GM18511 (cell line): ENCODE measurements at regions not wholly inside any gene's neighbourhood (a gene's known extent, or its start where the extent isn't known, plus 50 kb on each side); places are given as distances from the start of the nearest gene placed in this dataset.
A peak's percentile ranks its signal among the peaks of the same experiment; 100 is the strongest.
"Not testable (repeated sequence)": the region's sequence is repeated elsewhere in the genome, so short reads cannot be mapped to it uniquely, and the experiment has no call there.

Source experiments
- ATAC-seq: cut with Tn5 transposase; IDR thresholded peaks from one replicate; pipeline ENCODE4 v1.9.1; 2021; ENCODE audit warnings: mild to moderate bottlenecking, moderate library complexity; ENCODE audit not compliant: unreplicated experiment

DNA sequence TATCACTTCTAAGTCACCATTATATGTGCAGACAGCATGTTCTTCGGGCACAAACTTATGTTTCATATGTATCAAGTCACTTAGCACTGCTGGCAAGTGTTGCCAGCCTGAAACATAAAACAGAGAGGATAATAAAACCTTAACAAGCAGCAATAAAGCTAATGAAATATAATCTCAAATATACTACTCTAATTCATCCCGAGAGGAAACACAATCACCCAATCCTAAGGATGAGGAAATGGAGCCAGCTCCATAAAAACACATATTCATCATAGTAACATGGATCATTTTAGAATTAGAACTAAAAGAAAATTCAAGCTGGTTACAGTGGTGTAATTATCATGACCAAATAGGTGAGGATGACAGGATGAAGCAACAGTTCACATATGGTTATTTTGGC, 1072.7 kb downstream of the EPHA3 start:
- ATAC-seq: no peak

DNA sequence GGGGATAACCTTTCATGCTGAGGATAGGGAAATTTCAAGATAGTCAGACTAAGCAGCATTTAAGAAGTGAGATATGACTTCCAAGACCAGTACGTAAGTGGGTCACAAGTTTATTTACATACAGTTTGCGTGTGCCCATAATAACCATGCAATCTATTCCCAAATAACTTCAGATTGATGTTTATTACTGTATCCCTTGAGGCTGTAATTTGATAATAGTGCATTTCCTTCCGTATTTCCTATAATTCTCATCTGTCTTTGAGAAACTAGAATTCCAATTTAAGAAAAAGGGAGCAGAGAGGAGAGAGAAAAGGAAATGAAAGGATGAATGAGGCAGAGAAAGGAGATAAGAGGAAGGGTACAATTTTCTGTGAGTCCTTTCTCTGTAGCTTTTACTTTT, 1073.1 kb downstream of the EPHA3 start:
- no peak for ATAC-seq

DNA sequence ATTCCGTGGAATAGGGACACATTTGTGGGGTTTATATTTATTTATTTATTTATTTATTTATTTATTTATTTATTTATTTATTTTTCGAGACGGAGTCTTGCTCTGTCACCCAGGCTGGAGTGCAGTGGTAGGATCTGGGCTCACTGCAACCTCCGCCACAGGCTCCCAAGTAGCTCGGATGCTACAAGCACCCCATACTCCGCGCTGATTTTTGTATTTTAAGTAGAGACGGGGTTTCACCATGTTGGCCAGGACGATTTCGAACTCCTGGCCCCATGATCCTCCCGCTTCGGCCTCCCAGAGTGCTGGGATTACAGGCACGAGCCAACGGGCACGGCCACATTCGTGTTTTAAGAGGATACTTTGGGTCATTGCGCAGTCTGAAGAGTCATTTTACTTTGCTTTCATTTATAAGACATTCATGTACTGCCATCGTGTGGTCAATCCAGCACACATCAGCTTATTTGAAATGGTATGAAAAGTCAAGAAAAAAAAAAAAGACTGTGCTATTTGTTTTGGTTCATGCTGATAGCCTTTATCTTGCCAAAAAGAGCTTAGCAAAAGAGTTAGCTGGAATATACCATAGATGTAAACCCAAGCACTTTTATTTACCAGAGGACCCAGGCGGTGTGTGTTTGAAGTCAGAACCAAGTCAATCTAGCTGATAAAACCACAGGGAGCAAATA, 1075.0 kb downstream of the EPHA3 start:
- ATAC-seq: peak; percentile 96

DNA sequence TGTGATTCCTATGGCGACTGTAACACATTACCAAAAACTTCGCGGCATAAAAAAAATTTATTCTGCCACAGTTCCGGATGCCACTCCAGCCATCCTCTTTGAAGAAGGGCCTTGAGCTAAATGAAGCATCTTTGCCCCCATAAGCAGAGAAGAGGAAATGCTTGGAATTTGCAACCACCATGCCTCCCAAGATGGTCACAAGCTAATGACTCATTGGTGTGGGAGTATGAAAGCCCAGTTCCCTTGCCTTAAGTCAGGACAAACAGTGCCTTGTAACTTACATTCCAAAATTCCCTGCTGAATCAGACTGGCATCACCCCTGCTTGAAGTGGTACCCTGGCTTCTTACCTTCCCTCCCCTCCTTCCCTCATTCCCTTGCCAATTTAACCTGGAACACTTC, 1077.4 kb downstream of the EPHA3 start:
- ATAC-seq: no peak

DNA sequence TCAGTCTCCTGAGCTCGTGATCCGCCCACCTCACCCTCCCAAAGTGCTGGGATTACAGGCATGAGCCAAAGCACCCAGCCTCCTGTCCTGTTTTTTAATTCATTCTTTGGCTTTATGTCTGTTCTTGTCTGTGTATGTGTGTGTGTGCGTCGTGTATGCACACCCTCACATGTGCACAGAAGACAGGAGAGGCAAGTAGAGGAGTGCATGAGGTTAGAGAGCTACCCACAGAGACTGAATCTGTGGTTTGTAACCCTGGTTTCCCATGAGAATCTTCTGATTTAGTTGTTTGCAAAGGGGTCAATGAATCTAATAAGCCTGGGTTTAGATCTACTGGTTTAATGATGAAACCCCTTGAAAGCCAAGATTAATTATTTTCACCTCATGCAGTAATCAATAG, 1090.0 kb downstream of the EPHA3 start:
- not testable (repeated sequence) for ATAC-seq

DNA sequence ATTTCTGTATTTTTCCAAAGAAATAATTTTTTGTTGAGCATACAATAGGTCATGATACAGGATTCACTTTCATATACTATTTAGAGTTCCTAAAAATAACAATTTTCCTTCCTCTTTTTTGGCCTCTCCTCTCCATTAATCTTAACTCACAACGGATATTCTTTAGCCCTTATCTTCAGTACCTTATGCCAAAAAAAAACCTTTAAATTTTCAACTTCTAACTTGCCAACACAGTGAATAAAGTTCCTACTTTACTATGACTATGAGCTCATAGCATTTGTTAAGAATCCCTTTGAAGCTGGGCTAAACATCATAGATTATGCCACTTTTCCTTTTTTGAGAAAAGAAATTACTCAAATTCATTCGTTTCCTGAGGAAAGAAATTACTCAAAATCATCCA, 1095.5 kb downstream of the EPHA3 start:
- ATAC-seq: not testable (repeated sequence)

DNA sequence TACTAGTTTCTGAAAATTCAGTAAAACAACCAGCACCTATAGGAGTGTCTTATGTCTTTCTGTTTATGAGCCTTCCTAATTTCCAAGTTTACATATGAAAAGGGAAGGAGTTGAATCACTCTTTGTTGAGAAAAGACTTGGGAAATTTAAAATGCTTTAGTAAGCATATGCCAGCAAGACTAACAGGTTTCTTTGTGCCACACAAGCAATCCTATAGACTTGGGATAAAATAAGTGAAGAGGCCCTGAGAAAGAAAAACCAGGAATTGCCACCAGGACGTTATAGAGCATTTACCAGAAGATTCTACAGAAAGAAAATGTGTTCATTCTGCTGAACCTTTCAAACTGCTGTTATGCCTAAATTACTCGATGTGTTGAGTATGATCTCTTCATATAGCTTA, 1099.1 kb downstream of the EPHA3 start:
- ATAC-seq: not testable (repeated sequence)

DNA sequence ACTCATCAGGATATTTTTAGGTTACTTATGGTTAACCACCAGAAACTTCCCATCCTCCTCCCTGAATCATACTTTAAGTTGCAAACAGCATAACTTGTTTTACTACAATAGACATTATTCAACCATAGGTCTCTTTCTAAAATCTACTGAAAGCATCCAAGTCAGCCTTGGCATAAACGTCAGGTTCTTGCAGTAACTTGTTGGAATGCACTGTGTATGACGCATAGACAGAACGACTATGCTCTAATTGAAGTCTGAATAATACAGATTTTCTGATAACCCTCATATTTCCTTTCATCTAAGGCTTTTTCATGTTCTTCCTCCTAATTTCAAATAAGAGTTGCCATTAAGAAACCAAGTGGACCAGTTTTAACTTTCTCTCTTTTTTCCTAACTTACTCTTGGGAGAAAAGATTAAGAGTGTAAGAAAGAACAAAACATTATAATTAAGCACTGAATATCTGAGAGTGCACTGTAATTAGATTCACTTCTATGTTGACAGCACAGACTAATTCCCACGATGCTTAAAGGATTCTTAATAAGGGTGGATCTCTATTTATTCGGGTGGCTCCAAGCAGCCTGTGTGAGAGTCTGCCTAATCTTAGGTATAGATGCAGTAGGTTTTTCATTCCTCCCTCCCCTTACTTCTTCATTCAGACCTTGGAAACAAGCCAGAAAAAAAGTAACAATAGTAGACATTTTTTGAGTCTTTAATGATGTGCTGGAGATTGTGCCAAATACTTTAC, 1100.1 kb downstream of the EPHA3 start:
- not testable (repeated sequence) for ATAC-seq

DNA sequence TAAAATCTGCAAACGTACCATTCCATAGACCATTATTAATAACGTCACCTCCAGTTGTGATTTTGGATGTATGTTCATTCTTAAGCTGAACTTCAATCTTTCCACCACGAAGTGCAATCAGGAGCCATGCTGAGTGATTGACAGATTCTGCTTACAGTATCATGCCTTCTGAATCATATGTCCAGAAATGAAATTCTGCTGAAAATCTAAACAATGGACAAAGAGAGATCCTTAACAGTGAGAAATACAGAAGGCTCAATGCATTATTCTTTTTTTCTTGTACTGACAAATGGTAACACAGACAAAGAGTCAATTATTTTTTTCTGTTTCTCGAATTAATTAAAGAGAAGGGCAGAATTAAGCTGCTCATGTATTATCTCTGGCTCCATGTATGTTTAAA, 1114.5 kb downstream of the EPHA3 start:
- ATAC-seq: no peak

DNA sequence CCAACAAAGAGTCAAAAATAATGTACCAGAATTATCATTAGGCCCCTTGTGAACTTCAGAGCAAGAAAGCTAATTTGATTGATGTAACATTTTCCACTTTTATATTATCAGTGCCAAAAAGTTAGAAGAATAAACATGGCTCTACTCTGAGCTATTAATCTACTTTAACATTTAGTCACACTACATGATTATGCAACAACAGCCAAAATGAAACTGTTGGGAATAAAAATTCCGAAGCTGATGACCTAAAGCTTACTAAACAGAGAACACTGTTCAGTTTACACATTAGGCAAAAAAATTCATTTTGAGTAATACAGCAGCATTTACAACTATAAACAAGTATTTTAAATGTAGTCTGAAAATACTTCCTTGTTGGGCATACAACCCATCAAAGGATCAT, 1134.1 kb downstream of the EPHA3 start:
- ATAC-seq: no peak

DNA sequence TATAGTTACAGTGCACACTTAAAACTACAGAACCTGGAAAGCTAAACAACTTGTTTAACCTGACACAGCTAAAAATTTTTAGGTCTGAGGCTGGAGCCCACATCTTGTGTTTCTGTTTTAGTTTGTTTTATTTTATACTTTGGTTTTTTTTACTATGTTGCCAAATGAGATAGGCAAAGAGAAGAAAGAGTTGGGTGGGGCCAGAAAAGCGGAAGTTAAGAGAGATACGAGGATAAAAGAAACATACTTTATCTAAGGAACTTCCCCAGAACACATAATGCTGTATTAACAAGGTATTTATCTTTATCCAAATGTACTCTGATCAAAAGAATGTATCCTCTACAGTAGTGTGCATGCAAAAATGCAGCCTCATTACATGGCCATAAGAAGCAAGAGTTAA, 1145.7 kb downstream of the EPHA3 start:
- no peak for ATAC-seq

DNA sequence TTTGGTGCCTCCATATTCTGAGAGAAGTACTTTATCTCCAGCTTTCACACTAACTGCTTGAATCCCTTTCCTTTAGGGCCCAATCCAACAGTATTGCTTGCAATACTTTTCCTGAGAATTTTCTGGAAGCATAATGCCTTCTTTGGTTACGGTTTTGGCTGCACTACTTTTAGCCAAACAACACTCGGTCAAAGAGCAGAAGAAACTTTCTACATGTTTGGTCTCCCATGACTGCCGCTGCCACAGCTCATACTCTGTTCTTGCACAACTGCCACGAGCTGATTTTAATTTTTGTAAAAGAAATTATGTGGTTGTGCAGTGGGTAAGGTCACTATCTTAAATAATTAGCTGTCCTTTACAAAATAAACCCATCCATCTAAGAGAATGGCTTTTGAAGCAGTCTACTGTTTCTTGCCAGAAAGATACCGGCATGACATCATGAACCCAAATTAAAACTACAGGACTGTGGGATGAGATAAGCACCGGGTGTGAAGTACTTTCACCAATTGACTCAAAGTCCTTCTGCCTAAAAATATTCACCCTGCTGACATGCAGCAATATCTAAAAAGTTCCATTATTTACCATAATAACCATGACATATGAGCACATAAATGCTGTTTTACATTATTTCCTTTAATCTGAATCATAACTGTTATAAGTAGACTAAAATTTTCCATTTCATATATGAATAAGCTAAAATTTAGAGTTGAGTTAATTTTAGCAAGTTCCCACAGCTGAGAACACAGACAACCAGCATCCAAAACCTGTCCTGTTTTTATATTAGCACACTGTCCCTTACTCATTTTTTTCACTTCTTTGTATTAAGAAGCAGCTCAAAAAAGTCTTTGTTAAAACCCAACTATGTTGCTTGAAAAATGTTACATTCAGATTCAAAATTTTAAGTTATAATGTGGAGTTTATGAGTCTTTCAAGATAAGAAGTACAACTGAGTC, 1154.3 kb downstream of the EPHA3 start:
- ATAC-seq: no peak
